Cardiac septum (tissue), 1 donor: ENCODE measurements at regions not wholly inside any gene's neighbourhood (a gene's known extent, or its start where the extent isn't known, plus 50 kb on each side); places are given as distances from the start of the nearest gene placed in this dataset.

Source experiments
- DNase-seq: peaks from one replicate; pipeline ENCODE4 v3.0.0-alpha.2; 2020; ENCODE audit warnings: low spot score
- intact Hi-C: fragments of 100-400 bp; cut with DNase I; formaldehyde crosslinking; loops from one replicate; pipeline ENCODE4 v1.14.0; 2022
- donor health status: DM: no; HTN: no; CAD: no.

DNA sequence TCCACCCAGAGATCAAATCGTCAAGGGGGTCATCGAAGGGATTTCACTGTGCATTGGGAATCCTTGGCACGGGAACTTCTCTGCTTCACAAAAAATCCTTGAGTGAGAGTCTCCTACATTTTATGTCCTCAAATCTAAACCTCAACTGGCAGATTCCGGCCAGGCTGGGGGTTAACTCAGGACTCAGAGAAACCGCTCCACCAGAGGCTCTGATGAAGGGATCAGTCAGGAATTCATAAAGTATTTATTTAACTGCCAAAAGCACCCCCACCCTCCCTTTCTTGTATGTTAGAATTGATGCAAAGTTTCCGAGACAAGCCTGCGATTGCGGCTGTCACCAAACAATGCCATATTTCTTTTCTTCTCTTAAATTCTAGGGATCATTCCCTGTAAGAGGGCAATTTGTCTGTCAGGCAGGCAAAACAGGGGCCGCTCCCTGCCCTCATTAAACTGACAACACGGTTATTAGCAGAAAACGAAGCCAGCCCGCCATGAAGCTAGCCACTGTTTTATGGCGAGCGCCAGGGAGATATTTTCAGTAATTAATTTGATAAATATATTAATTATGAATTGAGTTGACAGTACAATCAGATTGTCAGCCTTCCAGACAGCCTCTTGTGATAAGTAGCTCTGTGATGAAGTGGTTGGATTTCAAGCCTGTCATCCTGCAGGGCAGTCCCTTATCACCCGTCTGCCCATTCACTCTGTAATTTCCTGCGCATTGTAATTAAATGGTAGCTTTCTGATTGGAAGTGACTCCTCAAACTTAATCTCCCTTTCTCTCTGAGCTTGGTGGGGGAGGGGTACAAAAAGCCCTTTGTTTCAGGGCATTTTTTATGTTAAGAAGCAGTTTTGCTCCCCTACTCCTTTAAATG is 153.0 kb upstream of the GPR26 start:
- peak; percentile 43 for DNase-seq
- intact Hi-C loops = no loop called here

DNA sequence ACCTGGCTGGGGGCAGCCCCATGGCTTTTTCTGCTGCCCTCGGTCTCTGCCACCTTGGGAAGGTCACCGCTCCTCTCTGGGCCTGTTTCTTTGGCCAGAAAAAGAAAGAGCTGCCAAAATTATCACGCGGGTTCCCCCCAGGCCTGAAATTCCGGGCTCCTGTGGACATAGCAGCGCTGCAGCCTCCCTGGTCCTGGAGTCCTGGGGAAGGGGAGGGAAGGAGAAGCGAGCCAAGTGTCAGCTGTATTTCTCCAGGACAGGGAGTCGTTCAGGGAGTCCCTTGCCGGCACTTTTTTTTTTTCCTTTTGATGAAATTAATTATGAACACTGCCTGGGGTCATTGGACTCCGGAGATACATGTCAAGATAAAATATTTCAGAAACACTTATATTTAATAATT is 152.3 kb upstream of the GPR26 start:
- DNase-seq = peak; percentile 12
- intact Hi-C loops = no loop called here

DNA sequence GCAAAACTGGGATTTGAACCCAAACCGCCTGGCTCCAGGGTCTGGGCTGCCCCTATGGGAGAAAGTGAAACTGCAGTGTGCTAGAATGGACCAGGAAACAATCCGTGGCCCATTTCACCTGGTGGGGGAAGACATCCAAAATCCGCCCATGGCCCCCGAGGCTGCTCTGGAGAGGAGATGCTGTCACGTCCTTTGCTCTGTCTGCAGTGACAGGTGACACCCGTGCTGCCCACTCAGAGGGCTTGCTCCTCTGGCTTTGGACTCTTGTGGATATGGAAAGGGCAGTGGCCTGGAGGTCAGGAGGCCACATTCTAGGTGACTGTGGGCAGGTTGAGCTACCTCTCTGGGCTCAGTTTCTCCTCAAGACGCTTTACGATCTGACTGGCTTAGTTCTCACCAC is 151.2 kb upstream of the GPR26 start:
- peak; percentile 66 for DNase-seq
- intact Hi-C loops = no loop called here

DNA sequence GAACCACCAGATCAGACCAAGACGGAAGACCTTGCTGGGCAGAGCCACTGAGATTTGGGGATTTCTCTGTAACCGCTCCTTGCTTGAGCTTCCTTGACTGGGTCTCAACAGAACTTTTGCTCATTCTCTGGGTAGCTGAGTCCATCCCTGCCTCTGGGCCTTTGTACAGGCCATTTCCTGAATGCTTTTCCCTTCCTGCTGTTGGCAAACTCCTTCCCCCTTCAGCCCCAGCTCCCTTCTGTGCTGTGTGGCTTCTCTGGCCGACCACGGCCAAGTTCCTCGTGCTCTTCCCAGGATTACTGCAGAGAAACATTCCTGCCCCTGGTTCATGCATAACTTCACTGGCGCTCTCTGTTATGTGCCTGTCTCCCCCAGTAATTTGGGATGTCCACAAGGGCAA is 150.5 kb upstream of the GPR26 start:
- intact Hi-C loops = no loop called here
- DNase-seq = peak; percentile 55

DNA sequence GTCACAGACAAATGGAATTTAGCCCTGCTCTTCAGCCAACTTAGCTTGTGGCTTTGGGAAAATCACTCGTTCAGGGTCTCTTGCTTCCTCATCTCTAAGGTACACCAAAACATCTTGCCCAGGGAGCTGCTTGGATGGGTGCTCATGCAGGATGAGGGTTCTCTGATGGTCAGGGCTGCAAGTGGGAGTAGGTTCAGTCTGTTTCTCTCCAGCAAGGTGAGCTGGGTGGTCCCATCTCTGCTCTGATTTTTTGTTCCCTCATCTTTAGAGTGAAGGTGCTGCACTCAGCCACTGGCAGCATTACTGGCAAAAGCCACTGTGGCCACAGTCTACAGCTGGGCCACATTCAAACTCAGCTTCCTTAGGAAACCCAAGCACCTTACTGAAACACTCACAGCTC is 149.9 kb upstream of the GPR26 start:
- intact Hi-C loops = no loop called here
- peak; percentile 29 for DNase-seq

DNA sequence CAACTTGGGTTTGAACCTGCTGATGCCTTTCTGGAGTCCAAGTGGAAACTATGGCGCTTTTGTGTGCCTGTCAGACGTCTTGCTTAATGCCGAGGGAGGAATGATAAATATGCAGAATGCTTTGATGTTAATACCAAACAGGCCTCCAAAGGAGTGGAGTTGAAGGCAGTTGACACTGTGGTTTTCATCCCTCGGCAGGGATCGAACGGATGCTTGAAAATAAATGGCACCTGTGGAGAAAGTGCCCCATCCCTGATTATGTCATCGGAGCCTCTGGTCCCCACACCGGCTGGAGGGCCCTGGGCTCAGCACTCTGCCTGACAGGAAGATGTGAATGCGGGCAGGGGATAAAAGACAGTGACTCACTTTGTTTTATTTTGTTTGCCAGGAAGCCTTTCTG is 148.7 kb upstream of the GPR26 start:
- intact Hi-C loops = no loop called here
- peak; percentile 31 for DNase-seq

DNA sequence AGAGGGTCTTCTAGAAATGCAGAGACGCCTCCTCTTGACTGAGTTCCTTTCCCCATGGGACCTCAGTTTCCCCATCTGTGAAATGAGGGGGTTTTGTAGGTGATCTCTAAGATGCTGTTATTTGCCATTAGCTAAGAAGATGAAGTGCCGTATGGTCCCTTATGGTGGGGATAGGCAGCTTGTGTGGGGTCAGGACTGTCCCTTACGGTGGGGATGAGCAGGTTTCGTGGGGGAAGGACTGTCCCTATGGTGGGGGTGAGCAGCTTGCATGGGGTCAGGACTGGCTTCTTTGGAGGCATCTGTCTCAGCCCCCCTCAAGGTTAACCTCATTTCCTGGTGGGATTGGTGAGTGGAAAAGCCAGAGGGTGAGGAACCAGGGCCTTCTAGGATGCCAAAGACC is 148.3 kb upstream of the GPR26 start:
- peak; percentile 27 for DNase-seq
- intact Hi-C loops = no loop called here

DNA sequence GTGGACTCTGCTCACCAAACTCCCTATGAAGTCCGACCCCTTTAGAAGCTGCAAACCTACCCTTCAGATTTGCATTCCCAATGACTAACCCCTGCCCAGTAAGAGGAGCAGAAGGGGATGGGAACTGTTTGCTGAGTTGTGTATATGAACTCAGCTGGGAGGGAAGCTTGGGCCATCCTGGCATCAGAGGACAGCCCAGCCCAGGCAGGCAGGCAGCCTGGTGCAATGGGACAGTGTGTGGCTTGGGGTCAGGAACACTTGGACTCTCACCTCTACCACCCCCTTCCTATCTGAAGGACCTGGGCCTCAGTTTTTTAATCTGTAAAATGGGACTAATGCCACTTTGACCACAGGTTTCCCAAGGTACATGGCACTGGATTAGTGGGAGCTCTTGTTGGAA is 147.4 kb upstream of the GPR26 start:
- DNase-seq = no peak
- intact Hi-C loops = no loop called here

DNA sequence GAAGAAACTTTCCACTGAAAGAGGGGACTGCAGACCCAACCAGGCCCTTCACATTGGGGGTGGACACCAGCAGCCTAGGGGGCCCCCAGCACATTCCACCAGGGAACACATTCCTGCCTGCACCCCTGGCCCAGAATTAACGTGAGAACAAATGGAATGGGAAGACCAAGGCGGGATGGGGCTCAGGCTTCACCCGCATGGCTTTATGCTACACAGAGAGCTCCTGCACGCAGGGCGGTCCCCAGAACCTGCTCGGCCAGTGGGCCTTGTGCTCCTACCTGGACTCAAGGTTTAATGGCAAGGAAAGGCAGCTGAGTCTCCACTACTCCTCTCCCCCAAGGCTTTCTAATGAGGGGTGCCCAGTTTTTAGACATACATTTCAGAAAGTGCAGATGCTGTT is 146.3 kb upstream of the GPR26 start:
- DNase-seq = no peak
- intact Hi-C loops = no loop called here

DNA sequence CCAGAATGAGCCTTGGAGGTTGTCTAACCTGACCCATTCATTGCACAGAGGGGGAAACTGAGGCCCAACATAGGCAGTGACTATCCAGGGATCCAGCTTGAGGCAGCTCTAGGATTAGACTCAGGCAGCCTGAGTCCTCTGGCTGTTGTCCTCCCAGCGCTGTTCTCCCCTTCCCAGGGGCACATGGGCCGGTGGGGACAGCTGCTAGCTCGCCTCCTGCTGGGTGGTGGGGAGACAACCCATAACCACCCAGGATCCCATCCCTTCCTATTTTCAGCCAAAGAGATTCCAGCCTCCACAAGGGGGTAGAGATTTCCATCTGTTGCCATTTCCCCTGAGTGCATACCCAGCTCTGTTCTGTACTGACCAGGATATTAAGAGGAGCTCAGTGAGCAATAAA is 145.1 kb upstream of the GPR26 start:
- DNase-seq = no peak
- intact Hi-C loops = no loop called here

DNA sequence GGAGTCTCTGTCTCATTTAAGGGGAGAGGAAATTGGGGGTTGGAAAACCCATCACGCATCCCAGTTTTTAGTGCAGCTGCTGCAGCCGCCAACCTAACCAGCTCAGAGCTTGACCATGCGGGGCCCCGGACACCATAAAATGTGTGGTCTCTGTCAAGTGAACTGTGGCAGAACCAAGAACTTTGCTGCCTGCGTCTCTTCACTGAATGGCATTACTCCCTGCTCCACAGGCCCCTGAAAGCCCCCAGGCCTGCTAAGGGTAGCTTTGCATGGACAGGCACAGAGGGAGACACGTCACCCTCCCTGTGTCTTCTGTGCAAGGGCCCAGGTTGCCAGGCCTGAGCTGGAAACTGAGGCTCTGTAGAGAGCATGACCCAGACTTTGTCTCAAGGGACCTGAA is 144.6 kb upstream of the GPR26 start:
- no peak for DNase-seq
- intact Hi-C loops = no loop called here

DNA sequence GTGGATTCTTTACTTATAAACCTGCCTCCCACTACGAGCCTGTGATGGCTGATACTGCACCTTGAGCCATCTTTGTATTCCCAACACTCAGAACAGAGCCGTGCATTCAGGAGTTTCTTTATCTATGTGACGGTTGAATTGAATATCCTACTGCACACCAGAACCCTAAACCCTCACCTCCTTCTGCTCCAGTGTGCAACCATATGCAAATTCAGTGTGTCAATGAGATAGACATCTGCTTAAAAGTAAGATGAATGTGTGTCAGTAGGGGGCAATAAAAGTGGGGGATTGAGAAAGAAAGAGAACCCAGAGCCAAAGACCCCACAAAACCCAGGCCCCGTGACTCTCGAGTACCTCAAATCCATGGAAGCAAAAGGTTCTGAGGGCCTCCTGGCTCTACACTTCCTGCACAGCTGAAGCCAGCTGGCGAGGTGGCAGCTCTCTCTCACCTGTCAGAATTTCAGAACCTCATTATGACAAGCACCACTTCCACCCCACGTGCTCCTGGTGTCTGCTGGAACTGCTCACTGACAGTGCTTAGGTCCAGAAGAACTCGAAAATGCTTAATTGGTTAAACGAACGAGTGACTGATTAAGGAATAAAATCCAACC is 143.3 kb upstream of the GPR26 start:
- DNase-seq = no peak
- intact Hi-C loops = no loop called here

DNA sequence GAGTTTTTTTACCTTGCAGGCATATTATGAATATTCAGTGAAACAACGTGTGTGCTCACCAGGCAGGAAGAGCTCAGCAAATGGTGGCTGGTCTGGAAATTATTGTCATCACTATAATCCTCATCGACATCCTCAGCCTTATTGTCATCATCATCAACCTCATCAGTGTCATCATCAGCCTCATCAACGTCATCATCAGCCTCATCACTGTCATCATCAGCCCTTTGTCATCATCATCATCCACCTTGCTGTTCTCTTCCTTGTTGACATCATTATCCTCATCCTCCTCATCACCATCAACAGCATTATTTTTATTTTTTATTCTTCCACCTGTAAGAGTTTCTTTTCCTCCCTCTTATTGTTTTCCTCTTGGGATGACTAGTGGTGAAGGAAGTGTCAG is 142.3 kb upstream of the GPR26 start:
- no peak for DNase-seq
- intact Hi-C loops = no loop called here

DNA sequence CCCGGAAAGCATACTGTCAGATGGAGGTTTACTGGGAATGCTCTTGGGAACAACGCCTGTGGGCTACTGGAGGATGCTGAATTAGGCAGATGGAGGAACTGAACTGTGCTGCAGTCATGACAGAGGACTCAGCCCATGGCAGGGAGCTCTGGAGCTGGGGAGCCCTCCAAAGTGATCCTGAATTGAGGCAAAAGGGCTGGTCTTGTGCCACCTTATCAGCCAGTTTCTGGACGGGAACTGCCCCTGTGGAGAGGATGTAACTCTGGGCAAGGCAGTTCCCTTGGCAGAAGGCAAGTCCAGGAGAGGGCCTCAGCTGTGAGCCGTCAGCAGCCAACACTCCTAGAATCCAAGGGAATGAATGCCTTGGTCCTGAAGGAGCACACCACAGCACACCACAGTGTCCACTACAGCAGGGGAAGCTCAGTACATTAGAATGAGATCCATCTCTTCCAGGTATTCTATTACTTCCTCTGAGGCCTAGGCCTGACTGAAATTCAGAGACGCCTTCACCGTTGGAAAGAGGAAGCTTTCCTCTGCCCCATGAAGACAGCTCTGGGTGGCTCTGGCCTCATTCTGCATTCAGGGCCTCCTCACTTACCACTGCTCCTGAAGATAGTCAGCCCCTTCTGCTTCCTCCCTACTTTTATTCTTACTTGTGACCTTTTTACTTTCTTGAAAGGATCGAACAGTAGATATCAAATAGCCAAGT is 139.6 kb upstream of the GPR26 start:
- intact Hi-C loops = no loop called here
- peak; percentile 24 for DNase-seq

DNA sequence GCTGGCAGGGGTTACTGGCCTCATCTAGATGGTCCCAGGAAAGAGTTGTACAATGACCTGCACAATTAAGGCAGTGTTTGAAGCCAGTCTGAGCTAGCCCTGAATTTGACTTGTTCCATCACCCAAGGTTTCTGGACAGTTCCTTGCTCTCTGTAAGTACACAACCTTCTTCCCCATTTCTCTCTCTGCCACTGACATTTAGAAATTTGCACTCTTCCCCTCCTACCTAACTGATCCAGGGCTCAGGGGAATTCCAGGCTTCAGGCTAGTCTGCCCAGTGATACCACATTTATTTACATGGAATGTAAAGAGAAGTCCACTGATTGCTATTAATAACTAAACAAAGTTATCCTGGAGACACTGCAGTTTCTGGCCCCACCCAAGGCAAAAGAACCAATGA is 139.0 kb upstream of the GPR26 start:
- intact Hi-C loops = no loop called here
- DNase-seq = no peak

DNA sequence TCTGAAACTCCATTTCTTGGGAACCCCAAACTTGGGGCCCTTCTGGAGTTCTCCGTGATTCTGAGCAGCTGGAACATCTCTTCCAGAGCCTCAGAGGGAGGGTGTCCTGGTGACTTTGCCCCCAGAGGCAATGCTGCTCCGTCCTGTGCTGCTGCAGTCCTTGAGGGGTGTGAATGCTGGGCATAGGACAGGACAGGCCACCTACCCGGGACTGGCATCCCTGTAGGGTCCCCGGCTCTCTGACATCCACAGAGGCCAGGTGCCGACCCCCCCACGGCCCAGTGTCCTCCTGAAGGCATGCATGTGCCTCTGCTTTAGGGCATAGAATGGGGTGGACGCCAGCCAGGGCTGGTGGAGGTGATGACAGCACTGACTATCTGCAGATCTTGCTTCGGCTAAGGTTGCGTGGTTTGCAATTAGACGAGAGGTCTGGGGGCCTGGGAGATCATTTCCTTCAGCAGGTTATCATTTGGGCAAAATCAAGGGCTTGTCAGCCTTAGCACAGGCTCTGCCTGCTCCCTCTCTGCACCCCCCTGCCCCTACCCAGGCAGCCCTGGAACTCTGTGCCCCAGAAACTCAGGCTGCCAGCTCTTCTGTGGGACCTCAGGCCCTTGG is 136.9 kb upstream of the GPR26 start:
- DNase-seq = peak; percentile 50
- intact Hi-C loops = no loop called here

DNA sequence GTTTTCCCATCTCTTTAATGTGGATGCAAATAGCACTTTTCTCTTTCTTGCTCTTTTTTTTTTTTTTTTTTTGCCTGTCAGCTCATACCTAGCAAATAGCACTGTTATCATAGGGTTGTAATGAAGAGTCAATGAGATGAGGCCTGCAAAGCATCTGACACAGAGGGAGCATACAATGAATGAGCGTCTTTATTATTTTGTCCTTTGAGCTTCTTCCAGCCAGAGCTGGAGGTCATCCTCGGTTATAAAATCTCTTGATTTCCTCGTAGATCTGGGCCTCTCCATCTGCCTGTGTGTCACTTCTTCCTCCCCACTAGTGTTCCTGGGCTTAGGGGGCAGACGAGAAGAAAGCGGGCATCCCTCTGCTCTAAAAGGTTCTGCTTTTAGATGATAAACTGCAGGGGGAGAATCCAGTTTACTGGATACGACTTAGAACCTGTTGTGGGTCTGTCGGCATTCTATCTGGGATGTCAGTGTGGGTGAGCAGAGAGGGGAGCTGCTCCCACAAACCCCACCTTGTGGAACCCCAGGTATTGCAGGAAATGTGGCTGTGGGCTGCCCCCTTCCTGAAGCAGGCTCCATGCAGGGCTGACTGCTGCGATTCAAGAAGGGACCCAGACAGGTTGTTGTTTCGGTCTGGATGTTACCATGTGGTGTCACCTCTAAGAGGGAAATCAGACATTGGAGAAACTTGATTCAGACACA is 135.8 kb upstream of the GPR26 start:
- intact Hi-C loops = no loop called here
- peak; percentile 24 for DNase-seq

DNA sequence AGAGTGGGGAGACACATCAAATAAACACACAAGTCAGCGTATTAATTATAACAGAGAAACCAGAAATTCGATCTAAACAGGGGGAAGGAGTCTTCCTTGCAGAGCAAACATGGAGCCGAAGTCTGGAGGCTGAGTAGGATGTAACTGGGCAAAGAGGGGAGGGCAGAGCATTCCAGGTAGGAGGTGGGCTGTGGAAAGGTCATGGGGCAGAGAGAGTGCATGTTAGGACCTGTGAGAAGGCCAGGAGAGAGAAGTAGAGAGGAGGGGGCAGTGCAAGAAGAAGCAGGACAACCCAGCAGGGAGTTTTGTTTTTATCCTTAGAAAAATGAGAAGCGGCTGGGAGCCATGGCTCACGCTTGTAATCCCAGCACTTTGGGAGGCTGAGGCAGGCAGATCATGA is 130.8 kb upstream of the GPR26 start:
- intact Hi-C loops = no loop called here
- DNase-seq = no peak

DNA sequence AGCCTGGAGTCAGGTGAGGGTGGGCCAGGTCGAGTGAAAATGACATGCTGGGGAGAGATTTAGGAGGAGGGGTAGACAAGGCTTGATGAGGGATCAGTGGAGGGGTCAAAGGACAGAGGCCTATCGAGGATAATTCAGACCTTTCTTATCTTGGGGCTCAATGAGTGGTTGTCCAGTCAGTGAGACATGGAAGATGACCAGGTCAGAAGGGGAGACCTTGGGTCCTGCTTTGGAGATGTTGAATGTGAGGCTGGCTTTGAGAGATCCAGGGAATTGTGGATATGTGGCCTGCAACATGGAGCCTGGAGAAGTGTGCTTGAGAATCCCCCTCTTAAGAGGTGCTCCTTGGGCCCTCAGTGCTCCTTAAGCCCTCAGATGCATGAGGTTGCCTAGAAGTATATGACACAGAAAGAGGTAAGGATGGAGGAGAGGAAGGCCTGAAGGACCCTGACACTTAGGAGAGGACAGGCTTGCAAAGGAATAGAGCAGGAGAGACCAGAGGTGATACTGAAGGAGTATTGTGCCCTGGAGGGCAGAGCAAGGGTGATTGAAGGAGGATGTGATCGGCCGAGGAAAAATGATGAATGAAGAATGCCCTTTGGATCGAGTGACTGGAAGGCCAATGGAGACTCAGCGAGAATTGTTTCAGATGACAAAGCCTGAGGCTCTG is 129.8 kb upstream of the GPR26 start:
- intact Hi-C loops = no loop called here
- DNase-seq = no peak
